B cell (primary cell): ENCODE measurements at regions not wholly inside any gene's neighbourhood (a gene's known extent, or its start where the extent isn't known, plus 50 kb on each side); places are given as distances from the start of the nearest gene placed in this dataset.

Experiments used
- CTCF ChIP-seq: fragments of 200-600 bp; IDR thresholded peaks from one replicate; pipeline ENCODE4 v1.8.0; 2022; ENCODE audit warnings: antibody characterized with exemption, mild to moderate bottlenecking
- EZH2 ChIP-seq: IDR thresholded peaks from 2 replicates; pipeline ENCODE4 v1.6.1; 2012; ENCODE audit warnings: borderline replicate concordance, low read depth, mild to moderate bottlenecking, moderate library complexity, low read length; ENCODE audit not compliant: insufficient read depth, poor library complexity, severe bottlenecking

GRCh38 chr22:11629661-11630385 lies 3898.2 kb upstream of the OR11H1 start:
- TF ChIP-seq CTCF (no peak), EZH2 (no peak)
